ENCODE measurements at regions not wholly inside any gene's neighbourhood (a gene's known extent, or its start where the extent isn't known, plus 50 kb on each side); places are given as distances from the start of the nearest gene placed in this dataset.

GRCh38 chr2:54380670-54381069 is 75.5 kb upstream of the SPTBN1 start:
- TF ChIP-seq POLR2A (IDR thresholded peaks at IDR 0.05) = no peak
- no peak for TF ChIP-seq CTCF (IDR thresholded peaks at IDR 0.05)
